ENCODE measurements at regions not wholly inside any gene's neighbourhood (a gene's known extent, or its start where the extent isn't known, plus 50 kb on each side); places are given as distances from the start of the nearest gene placed in this dataset.

DNA sequence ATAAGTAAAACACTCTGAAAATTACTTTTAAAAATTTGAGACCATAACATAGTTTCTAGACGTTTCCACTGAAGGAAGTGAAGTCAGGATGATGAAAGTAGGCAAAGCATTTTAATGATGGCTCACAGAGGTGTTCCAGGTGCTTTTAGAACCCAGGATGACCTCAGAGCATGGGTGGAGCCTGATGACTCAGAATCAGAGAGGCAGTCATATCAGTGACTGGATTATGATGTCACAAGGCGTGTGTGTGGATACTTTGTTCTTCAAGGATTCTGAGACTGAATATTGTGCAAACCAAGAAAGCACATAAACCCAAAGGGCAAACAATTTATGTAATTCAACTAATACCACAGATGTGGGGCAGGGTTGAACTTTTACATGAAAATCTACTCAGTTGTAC lies 200.2 kb upstream of the FOXN2 start (continued):
- TF ChIP-seq, protein P1, sequence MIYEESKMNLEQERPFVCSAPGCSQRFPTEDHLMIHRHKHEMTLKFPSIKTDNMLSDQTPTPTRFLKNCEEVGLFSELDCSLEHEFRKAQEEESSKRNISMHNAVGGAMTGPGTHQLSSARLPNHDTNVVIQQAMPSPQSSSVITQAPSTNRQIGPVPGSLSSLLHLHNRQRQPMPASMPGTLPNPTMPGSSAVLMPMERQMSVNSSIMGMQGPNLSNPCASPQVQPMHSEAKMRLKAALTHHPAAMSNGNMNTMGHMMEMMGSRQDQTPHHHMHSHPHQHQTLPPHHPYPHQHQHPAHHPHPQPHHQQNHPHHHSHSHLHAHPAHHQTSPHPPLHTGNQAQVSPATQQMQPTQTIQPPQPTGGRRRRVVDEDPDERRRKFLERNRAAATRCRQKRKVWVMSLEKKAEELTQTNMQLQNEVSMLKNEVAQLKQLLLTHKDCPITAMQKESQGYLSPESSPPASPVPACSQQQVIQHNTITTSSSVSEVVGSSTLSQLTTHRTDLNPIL (CRISPR knock-in tag; IDR thresholded peaks at IDR 0.05) = no peak
- TF ChIP-seq SRSF1 (IDR thresholded peaks at IDR 0.05; ENCODE audit: low read depth, low read length) (no peak), MYNN (IDR thresholded peaks at IDR 0.05) (no peak), MYNN (CRISPR knock-in tag; IDR thresholded peaks at IDR 0.05) (no peak), TARDBP (IDR thresholded peaks at IDR 0.05) (no peak), CBX3 (IDR thresholded peaks at IDR 0.05; ENCODE audit: borderline replicate concordance in 1 of 2, low read length in 2 of 2) (no peak), NR2C2 (CRISPR knock-in tag; IDR thresholded peaks at IDR 0.05) (no peak), NR2C2 (tag; IDR thresholded peaks at IDR 0.05) (peak; percentile 12), GTF2A2 (tag; IDR thresholded peaks at IDR 0.05) (no peak), ARHGAP35 (IDR thresholded peaks at IDR 0.05; ENCODE audit: partially characterized antibody) (no peak), MAZ (CRISPR knock-in tag; conservative IDR thresholded peaks at IDR 0.05 in 1 of 2, IDR thresholded peaks at IDR 0.05 in 1 of 2) (no peak), MAFK (IDR thresholded peaks at IDR 0.05; ENCODE audit: low read length) (no peak), CREM (IDR thresholded peaks at IDR 0.05; ENCODE audit: low read depth) (peak; percentile 97), ZBED1 (IDR thresholded peaks at IDR 0.05) (no peak)
- TF ChIP-seq, protein P2, sequence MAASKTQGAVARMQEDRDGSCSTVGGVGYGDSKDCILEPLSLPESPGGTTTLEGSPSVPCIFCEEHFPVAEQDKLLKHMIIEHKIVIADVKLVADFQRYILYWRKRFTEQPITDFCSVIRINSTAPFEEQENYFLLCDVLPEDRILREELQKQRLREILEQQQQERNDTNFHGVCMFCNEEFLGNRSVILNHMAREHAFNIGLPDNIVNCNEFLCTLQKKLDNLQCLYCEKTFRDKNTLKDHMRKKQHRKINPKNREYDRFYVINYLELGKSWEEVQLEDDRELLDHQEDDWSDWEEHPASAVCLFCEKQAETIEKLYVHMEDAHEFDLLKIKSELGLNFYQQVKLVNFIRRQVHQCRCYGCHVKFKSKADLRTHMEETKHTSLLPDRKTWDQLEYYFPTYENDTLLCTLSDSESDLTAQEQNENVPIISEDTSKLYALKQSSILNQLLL (CRISPR knock-in tag; IDR thresholded peaks at IDR 0.05; ENCODE audit: borderline replicate concordance) = no peak
- TF ChIP-seq, protein P3, sequence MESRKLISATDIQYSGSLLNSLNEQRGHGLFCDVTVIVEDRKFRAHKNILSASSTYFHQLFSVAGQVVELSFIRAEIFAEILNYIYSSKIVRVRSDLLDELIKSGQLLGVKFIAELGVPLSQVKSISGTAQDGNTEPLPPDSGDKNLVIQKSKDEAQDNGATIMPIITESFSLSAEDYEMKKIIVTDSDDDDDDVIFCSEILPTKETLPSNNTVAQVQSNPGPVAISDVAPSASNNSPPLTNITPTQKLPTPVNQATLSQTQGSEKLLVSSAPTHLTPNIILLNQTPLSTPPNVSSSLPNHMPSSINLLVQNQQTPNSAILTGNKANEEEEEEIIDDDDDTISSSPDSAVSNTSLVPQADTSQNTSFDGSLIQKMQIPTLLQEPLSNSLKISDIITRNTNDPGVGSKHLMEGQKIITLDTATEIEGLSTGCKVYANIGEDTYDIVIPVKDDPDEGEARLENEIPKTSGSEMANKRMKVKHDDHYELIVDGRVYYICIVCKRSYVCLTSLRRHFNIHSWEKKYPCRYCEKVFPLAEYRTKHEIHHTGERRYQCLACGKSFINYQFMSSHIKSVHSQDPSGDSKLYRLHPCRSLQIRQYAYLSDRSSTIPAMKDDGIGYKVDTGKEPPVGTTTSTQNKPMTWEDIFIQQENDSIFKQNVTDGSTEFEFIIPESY (CRISPR knock-in tag; IDR thresholded peaks at IDR 0.05) = 0 out of 2 replicates have a peak, but pooled peaks have one; percentile 28
- TF ChIP-seq, protein P4, sequence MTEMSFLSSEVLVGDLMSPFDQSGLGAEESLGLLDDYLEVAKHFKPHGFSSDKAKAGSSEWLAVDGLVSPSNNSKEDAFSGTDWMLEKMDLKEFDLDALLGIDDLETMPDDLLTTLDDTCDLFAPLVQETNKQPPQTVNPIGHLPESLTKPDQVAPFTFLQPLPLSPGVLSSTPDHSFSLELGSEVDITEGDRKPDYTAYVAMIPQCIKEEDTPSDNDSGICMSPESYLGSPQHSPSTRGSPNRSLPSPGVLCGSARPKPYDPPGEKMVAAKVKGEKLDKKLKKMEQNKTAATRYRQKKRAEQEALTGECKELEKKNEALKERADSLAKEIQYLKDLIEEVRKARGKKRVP (CRISPR knock-in tag; IDR thresholded peaks at IDR 0.05) = no peak
- TF ChIP-seq, protein P5, sequence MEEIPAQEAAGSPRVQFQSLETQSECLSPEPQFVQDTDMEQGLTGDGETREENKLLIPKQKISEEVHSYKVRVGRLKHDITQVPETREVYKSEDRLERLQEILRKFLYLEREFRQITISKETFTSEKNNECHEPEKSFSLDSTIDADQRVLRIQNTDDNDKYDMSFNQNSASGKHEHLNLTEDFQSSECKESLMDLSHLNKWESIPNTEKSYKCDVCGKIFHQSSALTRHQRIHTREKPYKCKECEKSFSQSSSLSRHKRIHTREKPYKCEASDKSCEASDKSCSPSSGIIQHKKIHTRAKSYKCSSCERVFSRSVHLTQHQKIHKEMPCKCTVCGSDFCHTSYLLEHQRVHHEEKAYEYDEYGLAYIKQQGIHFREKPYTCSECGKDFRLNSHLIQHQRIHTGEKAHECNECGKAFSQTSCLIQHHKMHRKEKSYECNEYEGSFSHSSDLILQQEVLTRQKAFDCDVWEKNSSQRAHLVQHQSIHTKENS (CRISPR knock-in tag; IDR thresholded peaks at IDR 0.05) = no peak
- TF ChIP-seq, protein P6, sequence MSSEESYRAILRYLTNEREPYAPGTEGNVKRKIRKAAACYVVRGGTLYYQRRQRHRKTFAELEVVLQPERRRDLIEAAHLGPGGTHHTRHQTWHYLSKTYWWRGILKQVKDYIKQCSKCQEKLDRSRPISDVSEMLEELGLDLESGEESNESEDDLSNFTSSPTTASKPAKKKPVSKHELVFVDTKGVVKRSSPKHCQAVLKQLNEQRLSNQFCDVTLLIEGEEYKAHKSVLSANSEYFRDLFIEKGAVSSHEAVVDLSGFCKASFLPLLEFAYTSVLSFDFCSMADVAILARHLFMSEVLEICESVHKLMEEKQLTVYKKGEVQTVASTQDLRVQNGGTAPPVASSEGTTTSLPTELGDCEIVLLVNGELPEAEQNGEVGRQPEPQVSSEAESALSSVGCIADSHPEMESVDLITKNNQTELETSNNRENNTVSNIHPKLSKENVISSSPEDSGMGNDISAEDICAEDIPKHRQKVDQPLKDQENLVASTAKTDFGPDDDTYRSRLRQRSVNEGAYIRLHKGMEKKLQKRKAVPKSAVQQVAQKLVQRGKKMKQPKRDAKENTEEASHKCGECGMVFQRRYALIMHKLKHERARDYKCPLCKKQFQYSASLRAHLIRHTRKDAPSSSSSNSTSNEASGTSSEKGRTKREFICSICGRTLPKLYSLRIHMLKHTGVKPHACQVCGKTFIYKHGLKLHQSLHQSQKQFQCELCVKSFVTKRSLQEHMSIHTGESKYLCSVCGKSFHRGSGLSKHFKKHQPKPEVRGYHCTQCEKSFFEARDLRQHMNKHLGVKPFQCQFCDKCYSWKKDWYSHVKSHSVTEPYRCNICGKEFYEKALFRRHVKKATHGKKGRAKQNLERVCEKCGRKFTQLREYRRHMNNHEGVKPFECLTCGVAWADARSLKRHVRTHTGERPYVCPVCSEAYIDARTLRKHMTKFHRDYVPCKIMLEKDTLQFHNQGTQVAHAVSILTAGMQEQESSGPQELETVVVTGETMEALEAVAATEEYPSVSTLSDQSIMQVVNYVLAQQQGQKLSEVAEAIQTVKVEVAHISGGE (CRISPR knock-in tag; IDR thresholded peaks at IDR 0.05) = no peak

Measured in K562 (cell line).